K562 (cell line): ENCODE measurements at regions not wholly inside any gene's neighbourhood (a gene's known extent, or its start where the extent isn't known, plus 50 kb on each side); places are given as distances from the start of the nearest gene placed in this dataset.

ENCODE experiments used
- ATAC-seq: fragments of 200-7000 bp; cut with Tn5 transposase; 3 replicates; pipeline ENCODE4 v1.9.1; 2020; ENCODE audit warnings: moderate library complexity
- BruUV-seq: library from RNA; stranded (reverse); fragments of 400-500 nt; replicated peaks from 2 replicates; lab custom pipeline; 2021; lab: Mats Ljungman, UMichigan
- CTCF ChIA-PET: fragments of 300-600 bp; formaldehyde crosslinking; extraction: SDS; loops from one replicate; lab custom pipeline; 2021; ENCODE audit warnings: low intra/inter-chr PET ratio; lab: Yijun Ruan, JAX
- POLR2A ChIA-PET: fragments of 300-600, 350-650 bp; sonication (Branson Sonifier 250); formaldehyde crosslinking; extraction: SDS; loops from one replicate; lab custom pipeline; 2021; ENCODE audit warnings: antibody characterized with exemption, inconsistent platforms; lab: Yijun Ruan, JAX
- DNase-seq, 4 experiments: peaks; one replicate each; pipeline versions ENCODE4 v3.0.0 to v3.0.0-alpha.2; 2011 to 2018; ENCODE audit warnings: low spot score in 3 of 4, mixed read lengths in 3 of 4; ENCODE audit errors: extremely low read depth in 1 of 4
- FAIRE-seq: peaks from 2 replicates; lab custom pipeline; 2011; peaks lifted over from hg19 to GRCh38; lab: Jason Lieb, UNC
- H2AFZ ChIP-seq: 2 replicates; pipeline ENCODE4 v1.6.0; 2011; ENCODE audit warnings: low read depth, low read length, control low read depth, inconsistent platforms
- H3K27ac ChIP-seq: fragments of 200-600 bp; 3 replicates; pipeline ENCODE4 v1.8.0; 2011; ENCODE audit warnings: low read depth, mild to moderate bottlenecking, control low read depth, inconsistent platforms, low read length, moderate library complexity, mixed read lengths; ENCODE audit errors: extremely low read depth
- H3K27me3 ChIP-seq, 2 experiments: fragments of 300-600 bp in 1 of 2; 2 replicates in 1 of 2; 3 replicates in 1 of 2; pipeline versions ENCODE4 v1.6.0 to v1.8.0; 2011; ENCODE audit warnings: inconsistent platforms in 2 of 2, low read length in 2 of 2, mild to moderate bottlenecking in 1 of 2, mixed read lengths in 1 of 2, moderate library complexity in 1 of 2; ENCODE audit not compliant: control insufficient read depth in 2 of 2, insufficient read depth in 2 of 2
- H3K36me3 ChIP-seq: fragments of 300-600 bp; 3 replicates; pipeline ENCODE4 v1.8.0; 2011; ENCODE audit warnings: mild to moderate bottlenecking, low read length, inconsistent platforms; ENCODE audit not compliant: control insufficient read depth, insufficient read depth
- H3K4me1 ChIP-seq, 2 experiments: fragments of 200-600 bp in 1 of 2; replicated peaks in 1 of 2; 2 replicates in 1 of 2; 3 replicates in 1 of 2; pipeline versions ENCODE4 v1.5.1 to v1.8.0; 2011; ENCODE audit warnings: inconsistent platforms in 2 of 2, low read length in 2 of 2, mild to moderate bottlenecking in 1 of 2, mixed read lengths in 1 of 2, moderate library complexity in 1 of 2; ENCODE audit not compliant: control insufficient read depth in 2 of 2, insufficient read depth in 2 of 2
- H3K4me2 ChIP-seq: 2 replicates; pipeline ENCODE4 v1.6.1; 2011; ENCODE audit warnings: low read length, control low read depth, inconsistent platforms, mixed read lengths; ENCODE audit not compliant: insufficient read depth
- H3K4me3 ChIP-seq: fragments of 200-600 bp; sonication (generic), shearing (Covaris generic); 2 replicates; pipeline ENCODE4 v1.5.1; 2016; ENCODE audit warnings: control low read depth, inconsistent platforms
- H3K79me2 ChIP-seq: fragments of 200-600 bp; 3 replicates; pipeline ENCODE4 v1.8.0; 2011; ENCODE audit warnings: low read length, inconsistent platforms; ENCODE audit not compliant: control insufficient read depth, insufficient read depth
- H3K9ac ChIP-seq, 2 experiments: 2 replicates each; pipeline versions ENCODE4 v1.6.0 to v1.6.1; 2011; ENCODE audit warnings: low read depth in 2 of 2, low read length in 2 of 2, control low read depth in 1 of 2, inconsistent platforms in 1 of 2, mild to moderate bottlenecking in 1 of 2, mixed read lengths in 1 of 2; ENCODE audit not compliant: insufficient read depth in 1 of 2
- H3K9me1 ChIP-seq: one replicate; pipeline ENCODE4 v1.6.0; 2011; ENCODE audit warnings: inconsistent platforms, mild to moderate bottlenecking, low read length, moderate library complexity; ENCODE audit not compliant: control insufficient read depth, insufficient read depth
- H3K9me3 ChIP-seq: replicated peaks from 2 replicates; pipeline ENCODE4 v1.5.1; 2011; ENCODE audit warnings: low read depth, low read length, inconsistent platforms; ENCODE audit not compliant: control insufficient read depth, insufficient read depth
- H4K20me1 ChIP-seq: replicated peaks from 2 replicates; pipeline ENCODE4 v1.6.1; 2011; ENCODE audit warnings: low read length, inconsistent platforms, mixed read lengths; ENCODE audit not compliant: control insufficient read depth, insufficient read depth
- GATA2 ChIP-seq: sonication (generic); formaldehyde crosslinking; IDR thresholded peaks from 2 replicates; pipeline ENCODE4 v1.4.0; 2020; ENCODE audit warnings: mild to moderate bottlenecking, missing genetic modification reagents
- WGBS: fragments of 100-300 bp; shearing (Covaris generic); methylation state at CpG from one replicate; pipeline ENCODE4 v1.1.6; 2016; ENCODE audit warnings: low coverage, mixed read lengths; ENCODE audit not compliant: insufficient coverage; ENCODE audit errors: missing lambda C conversion rate; 5-methylcytosine and 5-hydroxymethylcytosine counted together
- in situ Hi-C: fragments of 300-500 bp; cut with MboI; formaldehyde crosslinking; loops from 4 replicates; pipeline ENCODE4 v1.15.0; 2018; ENCODE audit warnings: inconsistent platforms, mixed read lengths
- intact Hi-C: fragments of 100-400 bp; cut with micrococcal nuclease; formaldehyde crosslinking; loops from 2 replicates; pipeline ENCODE4 v1.14.2; 2022
- TF ChIP-seq, protein P1 (sequence below): fragments of 250-450 bp; sonication (Bioruptor Pico); IDR thresholded peaks from 2 replicates; pipeline ENCODE4 v1.5.0; 2020; ENCODE audit warnings: mild to moderate bottlenecking
- TF ChIP-seq, protein P2 (sequence below), 2 experiments: IDR thresholded peaks; 2 replicates each; pipeline ENCODE4 v1.6.1; 2012; ENCODE audit warnings: improper control_type of control experiment in 2 of 2, low read depth in 2 of 2, low read length in 2 of 2, borderline replicate concordance in 1 of 2
- TF ChIP-seq, protein P3 (sequence below), 3 experiments: IDR thresholded peaks in 2 of 3; conservative IDR thresholded peaks in 1 of 3; 2 replicates each; pipeline ENCODE4 v1.5.1; 2011 to 2012; ENCODE audit warnings: low read length in 3 of 3, mild to moderate bottlenecking in 3 of 3, control low read depth in 2 of 3, improper control_type of control experiment in 1 of 3, inconsistent platforms in 1 of 3, low read depth in 1 of 3, mixed read lengths in 1 of 3, moderate library complexity in 1 of 3; ENCODE audit not compliant: insufficient read depth in 2 of 3

DNA sequence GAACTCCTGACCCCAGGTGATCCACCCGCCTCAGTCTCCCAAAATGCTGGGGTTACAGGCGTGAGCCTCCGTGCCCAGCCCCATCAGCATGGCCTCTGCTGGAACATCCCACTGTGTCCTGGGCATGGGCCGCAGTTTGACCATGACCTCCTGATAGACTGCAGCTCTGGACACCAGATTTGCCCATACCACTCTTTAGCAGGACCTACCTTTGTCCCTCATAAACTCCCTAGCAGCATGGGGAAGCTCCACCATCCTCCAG is 92.6 kb downstream of the MYCN start:
- H3K4me3 ChIP-seq: no peak overlapping the region
- no peak overlapping the region for H3K9ac ChIP-seq
- H2AFZ ChIP-seq: no peak overlapping the region
- no peaks in the 10 kb centered on the region for H3K9me1 ChIP-seq
- H3K27me3 ChIP-seq: peaks cover 0 to 22% of the 10 kb centered on the region in 2 experiments; a peak in 2 of 5 replicates
- no peaks in the 10 kb centered on the region for H3K36me3 ChIP-seq
- ATAC-seq: no peak
- no peak overlapping the region for H3K27ac ChIP-seq
- no peaks in the 10 kb centered on the region for H3K4me1 ChIP-seq
- no peak overlapping the region for H3K4me2 ChIP-seq
- intact Hi-C loops: no loop called here
- in situ Hi-C loops: no loop called here
- BruUV-seq: no TSS peak
- H3K9me3 ChIP-seq: no peaks in the 10 kb centered on the region
- 1% methylated on average over 4 of the region's 4 CpGs for WGBS
- H4K20me1 ChIP-seq: no peaks in the 10 kb centered on the region
- CTCF ChIA-PET: no interaction called here
- no peak for FAIRE-seq
- no peaks in the 10 kb centered on the region for H3K79me2 ChIP-seq
- no peak for DNase-seq
- POLR2A ChIA-PET: no interaction called here
- TF ChIP-seq, protein P1, sequence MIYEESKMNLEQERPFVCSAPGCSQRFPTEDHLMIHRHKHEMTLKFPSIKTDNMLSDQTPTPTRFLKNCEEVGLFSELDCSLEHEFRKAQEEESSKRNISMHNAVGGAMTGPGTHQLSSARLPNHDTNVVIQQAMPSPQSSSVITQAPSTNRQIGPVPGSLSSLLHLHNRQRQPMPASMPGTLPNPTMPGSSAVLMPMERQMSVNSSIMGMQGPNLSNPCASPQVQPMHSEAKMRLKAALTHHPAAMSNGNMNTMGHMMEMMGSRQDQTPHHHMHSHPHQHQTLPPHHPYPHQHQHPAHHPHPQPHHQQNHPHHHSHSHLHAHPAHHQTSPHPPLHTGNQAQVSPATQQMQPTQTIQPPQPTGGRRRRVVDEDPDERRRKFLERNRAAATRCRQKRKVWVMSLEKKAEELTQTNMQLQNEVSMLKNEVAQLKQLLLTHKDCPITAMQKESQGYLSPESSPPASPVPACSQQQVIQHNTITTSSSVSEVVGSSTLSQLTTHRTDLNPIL (CRISPR knock-in tag): no peak
- no peak for TF ChIP-seq GATA2 (CRISPR knock-in tag)

DNA sequence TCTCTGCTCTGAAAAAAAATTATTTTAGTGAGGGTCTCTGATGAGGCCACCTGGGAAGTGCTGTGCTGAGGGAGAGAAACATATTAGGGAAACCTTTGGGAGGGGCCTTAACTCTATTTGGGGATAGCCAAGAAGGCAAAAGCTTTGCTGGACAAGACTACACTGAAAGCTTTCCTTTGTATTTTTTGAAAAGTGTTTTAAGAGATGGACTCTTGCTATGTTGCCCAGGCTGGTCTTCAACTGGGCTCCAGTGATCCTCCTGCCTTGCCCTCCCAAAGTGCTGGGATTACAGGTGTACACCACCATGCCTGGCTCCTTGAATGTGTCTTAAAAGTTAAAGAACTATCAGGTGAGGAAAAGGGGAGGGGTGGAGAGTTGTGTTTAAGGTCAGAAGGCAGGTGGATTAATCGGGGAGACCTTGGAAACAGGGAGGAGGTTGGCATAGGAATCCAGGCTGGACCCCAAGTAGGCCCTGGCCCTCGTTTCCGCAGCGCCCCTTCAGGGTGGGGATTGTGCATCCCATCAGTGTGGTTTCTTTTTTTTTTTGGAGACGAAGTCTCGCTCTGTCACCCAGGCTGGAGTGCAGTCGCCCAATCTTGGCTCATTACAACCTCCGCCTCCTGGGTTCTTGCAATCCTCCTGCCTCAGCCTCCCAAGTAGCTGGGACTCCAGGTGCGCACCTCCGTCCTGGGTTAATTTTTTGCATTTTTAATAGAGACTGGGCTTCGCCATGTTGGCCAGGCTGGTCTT is 92.1 kb downstream of the MYCN start:
- intact Hi-C loops (no loop called here), in situ Hi-C loops (no loop called here)
- Histone ChIP-seq H3K4me3 (no peak overlapping the region), H3K9me1 (no peaks in the 10 kb centered on the region), H2AFZ (no peak overlapping the region), H3K9ac (no peak overlapping the region), H3K36me3 (no peaks in the 10 kb centered on the region), H3K9me3 (no peaks in the 10 kb centered on the region), H4K20me1 (no peaks in the 10 kb centered on the region), H3K27me3 (peaks cover 0 to 22% of the 10 kb centered on the region in 2 experiments; a peak in 2 of 5 replicates), H3K27ac (no peak overlapping the region), H3K79me2 (no peaks in the 10 kb centered on the region), H3K4me2 (no peak overlapping the region), H3K4me1 (no peaks in the 10 kb centered on the region)
- BruUV-seq: no TSS peak
- ATAC-seq: no peak
- no peak for DNase-seq
- ChIA-PET CTCF (no interaction called here), POLR2A (no interaction called here)
- 0% methylated on average over 6 of the region's 11 CpGs for WGBS
- no peak for FAIRE-seq
- TF ChIP-seq, protein P2, sequence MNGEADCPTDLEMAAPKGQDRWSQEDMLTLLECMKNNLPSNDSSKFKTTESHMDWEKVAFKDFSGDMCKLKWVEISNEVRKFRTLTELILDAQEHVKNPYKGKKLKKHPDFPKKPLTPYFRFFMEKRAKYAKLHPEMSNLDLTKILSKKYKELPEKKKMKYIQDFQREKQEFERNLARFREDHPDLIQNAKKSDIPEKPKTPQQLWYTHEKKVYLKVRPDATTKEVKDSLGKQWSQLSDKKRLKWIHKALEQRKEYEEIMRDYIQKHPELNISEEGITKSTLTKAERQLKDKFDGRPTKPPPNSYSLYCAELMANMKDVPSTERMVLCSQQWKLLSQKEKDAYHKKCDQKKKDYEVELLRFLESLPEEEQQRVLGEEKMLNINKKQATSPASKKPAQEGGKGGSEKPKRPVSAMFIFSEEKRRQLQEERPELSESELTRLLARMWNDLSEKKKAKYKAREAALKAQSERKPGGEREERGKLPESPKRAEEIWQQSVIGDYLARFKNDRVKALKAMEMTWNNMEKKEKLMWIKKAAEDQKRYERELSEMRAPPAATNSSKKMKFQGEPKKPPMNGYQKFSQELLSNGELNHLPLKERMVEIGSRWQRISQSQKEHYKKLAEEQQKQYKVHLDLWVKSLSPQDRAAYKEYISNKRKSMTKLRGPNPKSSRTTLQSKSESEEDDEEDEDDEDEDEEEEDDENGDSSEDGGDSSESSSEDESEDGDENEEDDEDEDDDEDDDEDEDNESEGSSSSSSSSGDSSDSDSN (IDR thresholded peaks at IDR 0.05; ENCODE audit: borderline replicate concordance in 1 of 2, low read depth in 2 of 2, low read length in 2 of 2): no peak
- TF ChIP-seq, protein P3, sequence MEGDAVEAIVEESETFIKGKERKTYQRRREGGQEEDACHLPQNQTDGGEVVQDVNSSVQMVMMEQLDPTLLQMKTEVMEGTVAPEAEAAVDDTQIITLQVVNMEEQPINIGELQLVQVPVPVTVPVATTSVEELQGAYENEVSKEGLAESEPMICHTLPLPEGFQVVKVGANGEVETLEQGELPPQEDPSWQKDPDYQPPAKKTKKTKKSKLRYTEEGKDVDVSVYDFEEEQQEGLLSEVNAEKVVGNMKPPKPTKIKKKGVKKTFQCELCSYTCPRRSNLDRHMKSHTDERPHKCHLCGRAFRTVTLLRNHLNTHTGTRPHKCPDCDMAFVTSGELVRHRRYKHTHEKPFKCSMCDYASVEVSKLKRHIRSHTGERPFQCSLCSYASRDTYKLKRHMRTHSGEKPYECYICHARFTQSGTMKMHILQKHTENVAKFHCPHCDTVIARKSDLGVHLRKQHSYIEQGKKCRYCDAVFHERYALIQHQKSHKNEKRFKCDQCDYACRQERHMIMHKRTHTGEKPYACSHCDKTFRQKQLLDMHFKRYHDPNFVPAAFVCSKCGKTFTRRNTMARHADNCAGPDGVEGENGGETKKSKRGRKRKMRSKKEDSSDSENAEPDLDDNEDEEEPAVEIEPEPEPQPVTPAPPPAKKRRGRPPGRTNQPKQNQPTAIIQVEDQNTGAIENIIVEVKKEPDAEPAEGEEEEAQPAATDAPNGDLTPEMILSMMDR (IDR thresholded peaks at IDR 0.05 in 2 of 3, conservative IDR thresholded peaks at IDR 0.05 in 1 of 3; ENCODE audit: insufficient read depth in 2 of 3, low read depth in 1 of 3, low read length in 3 of 3): no peak
